ENCODE measurements at regions not wholly inside any gene's neighbourhood (a gene's known extent, or its start where the extent isn't known, plus 50 kb on each side); places are given as distances from the start of the nearest gene placed in this dataset.

- TF ChIP-seq, protein P1, sequence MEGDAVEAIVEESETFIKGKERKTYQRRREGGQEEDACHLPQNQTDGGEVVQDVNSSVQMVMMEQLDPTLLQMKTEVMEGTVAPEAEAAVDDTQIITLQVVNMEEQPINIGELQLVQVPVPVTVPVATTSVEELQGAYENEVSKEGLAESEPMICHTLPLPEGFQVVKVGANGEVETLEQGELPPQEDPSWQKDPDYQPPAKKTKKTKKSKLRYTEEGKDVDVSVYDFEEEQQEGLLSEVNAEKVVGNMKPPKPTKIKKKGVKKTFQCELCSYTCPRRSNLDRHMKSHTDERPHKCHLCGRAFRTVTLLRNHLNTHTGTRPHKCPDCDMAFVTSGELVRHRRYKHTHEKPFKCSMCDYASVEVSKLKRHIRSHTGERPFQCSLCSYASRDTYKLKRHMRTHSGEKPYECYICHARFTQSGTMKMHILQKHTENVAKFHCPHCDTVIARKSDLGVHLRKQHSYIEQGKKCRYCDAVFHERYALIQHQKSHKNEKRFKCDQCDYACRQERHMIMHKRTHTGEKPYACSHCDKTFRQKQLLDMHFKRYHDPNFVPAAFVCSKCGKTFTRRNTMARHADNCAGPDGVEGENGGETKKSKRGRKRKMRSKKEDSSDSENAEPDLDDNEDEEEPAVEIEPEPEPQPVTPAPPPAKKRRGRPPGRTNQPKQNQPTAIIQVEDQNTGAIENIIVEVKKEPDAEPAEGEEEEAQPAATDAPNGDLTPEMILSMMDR (IDR thresholded peaks at IDR 0.05) = no peak
- TF ChIP-seq POLR2A (IDR thresholded peaks at IDR 0.05) = no peak
These were observed 188.3 kb downstream of the NAF1 start for GRCh38 chr4:162978398-162978797.

Measured in vagina (tissue), 2 donors.